HG03354 (cell line): ENCODE measurements at regions not wholly inside any gene's neighbourhood (a gene's known extent, or its start where the extent isn't known, plus 50 kb on each side); places are given as distances from the start of the nearest gene placed in this dataset.
A peak's percentile ranks its signal among the peaks of the same experiment; 100 is the strongest.

ENCODE experiments used
- ATAC-seq: cut with Tn5 transposase; IDR thresholded peaks from one replicate; pipeline ENCODE4 v1.9.1; 2021; ENCODE audit warnings: mild to moderate bottlenecking; ENCODE audit not compliant: unreplicated experiment, poor library complexity, severe bottlenecking

DNA sequence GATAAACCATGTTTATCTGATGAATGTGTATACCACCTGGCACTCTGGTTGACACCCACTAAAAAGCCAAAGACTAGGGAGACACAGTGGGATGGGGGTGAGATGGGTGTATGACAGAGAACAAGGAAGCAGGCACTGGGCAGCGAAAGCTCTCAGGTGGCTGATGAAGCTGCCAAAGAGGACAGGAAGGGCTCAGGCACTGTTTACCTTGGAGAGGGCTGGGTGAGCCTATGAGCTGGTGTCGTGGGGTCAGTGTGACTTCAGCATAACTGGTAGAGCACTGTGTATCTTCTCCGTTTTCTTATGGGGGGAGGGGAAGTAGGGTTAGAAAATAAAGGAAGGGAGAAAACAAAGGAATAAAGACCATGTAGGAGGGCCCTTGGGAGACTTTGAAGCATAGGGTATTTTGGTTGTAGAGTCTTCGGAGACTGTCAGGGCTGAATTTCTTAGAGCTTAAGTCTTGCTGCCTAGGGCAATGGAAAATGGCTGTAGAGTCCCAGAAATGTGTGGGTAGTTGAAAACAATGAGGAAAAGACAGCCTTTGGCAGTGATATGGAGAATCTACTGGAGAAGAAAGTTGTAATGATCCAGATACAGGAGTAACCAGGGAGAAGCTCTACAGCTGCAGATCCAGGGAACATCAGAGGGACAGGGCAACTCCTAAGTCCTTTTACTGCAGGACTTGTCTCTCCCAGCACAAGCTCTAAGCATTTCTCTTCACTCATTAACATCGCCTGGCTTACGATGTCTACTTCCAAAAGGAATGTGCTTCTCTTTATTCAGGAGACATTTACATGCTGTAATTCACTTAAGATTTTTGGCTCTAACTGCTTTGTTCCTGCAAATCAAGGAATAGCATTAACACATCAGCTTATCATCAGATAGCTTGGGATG is 120.0 kb downstream of the AQP4 start:
- no peak for ATAC-seq

DNA sequence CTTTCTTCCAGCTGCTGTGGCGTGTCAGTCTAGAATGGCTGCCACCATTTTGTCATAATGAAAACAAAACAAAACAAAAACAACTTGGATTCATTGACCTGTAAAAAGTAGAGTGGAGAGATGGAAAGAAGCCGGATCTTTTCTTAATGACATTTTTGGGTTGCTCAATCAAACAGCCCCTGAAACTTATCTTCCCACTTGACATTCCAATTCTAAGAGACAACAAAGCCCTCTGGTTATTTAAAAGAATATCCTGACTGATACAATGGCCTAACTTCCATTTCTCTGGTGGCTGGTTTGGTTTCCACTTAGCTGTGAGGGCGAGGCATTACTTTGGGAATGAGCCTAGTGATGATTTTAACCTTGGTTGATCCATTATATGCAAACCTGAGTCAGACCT is 123.7 kb downstream of the AQP4 start:
- ATAC-seq, result no peak

DNA sequence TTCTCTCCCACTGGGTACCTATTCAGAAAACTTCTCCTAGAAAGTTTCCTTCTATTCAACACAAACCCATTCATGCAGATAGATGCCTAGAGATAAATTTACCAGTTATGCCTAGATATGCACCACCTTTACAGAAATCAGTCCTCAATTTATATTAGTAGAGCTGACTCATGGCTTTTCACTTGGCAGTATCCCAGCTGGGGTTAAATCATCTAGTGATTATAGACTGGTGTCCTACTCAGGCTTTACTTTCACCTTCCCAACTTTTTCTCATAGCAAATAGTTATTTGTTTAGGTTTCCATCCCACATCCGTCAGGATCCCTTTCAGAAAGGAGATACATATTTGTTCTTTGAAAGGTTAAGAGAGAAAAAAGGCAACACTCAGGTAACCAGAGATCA is 124.5 kb downstream of the AQP4 start:
- ATAC-seq, result no peak

DNA sequence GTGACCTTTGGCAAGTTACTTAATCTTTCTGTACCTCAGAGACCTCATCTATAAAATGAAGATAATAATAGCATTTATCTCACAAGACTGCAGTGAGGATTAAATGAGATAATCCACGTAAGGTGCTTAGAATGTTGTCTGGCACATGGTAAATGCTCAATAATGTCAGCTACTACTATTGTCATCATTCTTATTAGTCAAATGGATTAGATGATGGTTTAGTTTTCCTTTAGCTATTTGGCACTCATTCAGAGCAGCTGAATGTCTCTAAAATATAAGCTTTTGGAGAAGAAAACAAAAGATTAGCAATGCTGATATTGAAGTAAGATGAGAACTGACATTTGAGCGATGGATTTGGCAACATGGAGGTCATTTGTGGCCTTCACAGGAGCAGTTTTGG is 125.1 kb downstream of the AQP4 start:
- ATAC-seq, result no peak

DNA sequence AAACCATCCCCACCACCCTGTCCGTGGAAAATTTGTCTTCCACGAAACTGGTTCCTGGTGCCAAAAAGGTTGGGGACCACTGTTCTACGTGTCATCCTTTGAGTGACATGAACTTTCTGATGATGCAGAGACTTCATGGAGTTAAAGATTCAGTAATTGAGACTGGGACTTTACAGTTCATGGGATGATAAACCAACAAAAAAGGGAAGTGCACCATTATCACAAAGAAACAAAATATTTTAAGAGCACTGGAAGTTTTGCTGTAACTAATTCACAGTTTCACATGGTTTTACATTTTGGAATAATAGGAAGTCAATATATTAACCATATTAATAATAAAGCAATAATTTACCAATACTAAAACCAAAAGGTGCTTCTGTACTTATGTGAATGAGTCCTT is 126.8 kb downstream of the AQP4 start:
- ATAC-seq, result no peak

DNA sequence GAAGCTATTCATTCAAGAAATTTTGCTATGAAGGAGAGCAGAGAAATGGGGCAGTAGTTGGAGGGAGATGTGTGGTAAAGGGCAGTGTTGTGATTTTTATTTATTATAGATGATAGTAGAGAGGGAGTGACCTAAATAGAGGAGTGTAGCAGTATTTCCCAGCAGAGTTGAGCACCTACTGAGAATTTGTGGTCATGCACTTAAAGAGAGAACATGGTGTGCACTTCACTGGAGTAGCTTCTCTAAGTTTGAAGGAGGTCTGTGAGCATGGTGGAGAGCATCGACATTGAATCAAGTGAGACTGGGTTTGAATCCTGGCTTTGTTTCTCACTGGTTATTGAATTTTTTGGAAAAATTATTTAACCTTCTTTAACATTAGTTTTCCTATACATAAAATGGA is 129.2 kb downstream of the AQP4 start:
- no peak for ATAC-seq

DNA sequence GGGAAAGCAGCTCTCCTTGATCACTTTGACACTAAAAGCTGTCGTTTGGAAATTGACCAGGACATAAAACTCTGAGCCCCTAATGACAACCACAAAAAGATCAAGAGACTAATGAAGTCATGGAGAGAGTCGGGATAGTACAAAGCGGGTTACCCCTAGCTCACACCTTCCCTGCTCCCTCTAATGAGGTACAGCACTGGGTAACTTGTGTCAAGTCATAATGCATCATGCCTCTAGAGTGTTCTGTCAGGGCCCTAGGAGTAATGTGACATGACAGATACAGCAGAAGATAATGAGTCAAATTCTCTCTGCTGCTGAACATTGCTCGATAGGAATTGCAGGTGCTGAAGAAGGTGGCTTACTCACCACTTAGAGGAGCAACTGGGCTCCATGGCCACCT is 130.7 kb downstream of the AQP4 start:
- no peak for ATAC-seq

DNA sequence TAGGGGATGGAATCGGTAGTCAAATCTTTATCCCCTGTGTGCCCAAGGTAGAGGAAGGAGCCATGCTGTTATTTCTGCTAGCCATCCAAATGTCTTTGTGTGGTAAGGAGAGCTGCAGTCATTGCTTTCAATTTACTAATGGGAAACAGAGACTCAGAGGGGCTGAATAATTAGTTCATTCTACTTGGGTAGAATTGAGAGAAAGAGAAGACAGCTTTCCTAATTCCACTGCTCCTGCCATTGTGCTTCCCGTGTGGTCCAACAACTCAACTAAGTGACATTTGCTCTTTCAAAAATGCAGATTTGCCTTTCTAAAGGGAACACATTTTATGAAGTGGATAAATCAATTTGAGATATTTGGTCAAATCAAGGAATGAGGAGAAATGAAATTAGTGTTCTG is 136.1 kb downstream of the AQP4 start:
- ATAC-seq, result no peak

DNA sequence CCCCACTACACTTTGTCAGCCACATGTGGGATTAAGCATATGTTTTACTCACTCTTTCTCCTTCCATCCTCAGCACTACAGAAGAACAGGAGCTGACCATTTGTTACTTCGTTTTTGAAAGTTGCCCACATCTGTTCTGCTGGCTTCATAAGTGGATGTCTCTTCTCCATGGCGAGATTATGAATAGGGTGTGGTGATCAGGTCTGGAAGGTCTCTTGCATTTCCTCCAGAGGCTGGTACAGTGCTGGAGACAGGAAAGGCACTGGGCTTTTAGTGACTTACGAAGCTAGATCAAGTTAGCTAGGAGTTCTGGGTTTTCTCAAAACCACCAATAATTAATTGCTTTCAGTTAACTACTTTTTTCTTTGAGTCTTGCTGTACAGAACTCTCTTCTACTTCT is 136.5 kb downstream of the AQP4 start:
- no peak for ATAC-seq

DNA sequence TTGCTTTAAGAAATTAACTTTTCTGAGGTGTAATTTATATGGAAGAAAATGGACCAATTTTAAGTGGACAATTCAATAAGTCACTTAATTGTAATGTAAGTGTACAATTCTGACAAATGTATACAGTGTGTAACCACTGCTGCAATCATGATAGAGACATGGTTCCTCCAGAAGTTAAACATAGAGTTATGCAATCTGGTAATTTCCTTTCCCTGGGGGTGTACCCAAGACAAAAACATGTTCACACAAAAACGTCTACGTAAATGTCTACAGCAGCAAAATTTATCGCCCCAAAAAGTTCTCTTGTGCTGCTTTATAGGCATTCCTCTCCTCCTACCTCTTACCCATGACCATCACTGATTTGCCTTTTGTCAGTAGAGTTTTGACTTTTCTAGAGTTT is 141.5 kb downstream of the AQP4 start:
- ATAC-seq, result no peak

DNA sequence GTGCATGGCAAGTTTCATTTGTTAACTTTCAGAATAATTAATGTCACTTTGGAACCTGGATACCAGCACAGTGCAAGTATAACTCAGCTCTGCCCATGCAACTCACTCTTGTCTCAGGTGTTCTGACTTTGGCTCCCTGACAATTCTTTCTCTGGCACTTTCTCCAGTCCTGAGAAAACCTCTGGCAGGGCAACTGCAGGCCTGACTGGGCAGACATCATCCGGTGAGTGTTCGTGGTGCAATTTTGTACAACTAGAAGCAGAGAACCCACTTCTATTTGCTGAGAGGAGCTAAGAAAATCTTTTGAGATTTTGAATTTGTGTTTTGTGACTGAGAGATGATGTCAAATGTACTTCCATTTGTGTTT is 143.0 kb downstream of the AQP4 start:
- ATAC-seq, result no peak

DNA sequence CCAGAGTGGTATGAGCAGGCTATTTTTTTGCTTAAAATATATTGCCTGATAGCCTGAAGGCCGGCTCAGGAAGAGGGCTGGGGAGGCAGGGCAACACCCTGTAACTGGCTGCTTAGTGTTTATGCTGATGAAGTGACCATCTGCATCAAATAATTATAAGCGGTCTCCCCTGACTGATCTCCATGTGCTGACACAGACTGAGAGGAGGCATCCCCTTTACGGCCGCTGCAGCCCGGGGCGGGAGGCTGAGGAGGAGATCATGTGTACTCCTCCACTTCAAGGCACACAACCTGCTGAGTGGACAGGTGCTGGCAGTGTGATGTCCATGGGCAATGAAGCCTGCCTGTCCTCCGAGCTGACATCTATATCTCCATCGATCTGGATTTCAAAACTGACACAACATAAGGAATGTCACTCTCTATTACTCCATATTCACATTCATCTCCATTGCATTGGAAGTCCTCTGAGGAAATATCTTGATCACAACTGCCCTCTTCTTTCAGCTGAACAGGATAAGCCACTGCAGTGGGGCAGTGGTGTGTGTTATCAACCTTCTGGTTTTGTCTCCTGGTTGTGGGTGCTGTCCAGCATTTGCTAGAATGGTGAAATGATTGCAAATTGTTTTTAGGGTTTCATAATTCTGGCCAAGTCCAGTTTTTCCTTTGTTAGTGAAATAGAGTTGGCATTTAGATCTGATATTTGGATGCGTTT is 143.5 kb downstream of the AQP4 start:
- no peak for ATAC-seq

DNA sequence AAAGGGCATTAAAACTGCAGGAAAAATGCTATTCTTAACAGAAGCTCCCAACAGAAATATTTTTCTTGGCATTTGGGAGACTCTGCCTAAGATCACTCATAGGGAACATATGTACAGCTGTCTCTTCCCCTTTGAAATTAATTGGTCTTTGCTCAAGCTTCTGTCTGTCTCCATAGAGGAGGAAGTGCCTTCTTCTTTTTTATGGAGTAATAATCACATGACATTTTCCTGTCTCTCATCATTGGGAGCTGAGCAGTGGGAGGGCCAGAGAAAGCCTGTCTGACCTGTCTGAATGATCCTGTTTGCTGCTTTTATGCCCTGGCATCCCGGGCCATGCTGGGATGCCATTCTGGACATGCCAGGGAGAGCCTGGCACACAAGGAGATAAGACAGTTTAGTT is 145.6 kb downstream of the AQP4 start:
- ATAC-seq, result no peak

DNA sequence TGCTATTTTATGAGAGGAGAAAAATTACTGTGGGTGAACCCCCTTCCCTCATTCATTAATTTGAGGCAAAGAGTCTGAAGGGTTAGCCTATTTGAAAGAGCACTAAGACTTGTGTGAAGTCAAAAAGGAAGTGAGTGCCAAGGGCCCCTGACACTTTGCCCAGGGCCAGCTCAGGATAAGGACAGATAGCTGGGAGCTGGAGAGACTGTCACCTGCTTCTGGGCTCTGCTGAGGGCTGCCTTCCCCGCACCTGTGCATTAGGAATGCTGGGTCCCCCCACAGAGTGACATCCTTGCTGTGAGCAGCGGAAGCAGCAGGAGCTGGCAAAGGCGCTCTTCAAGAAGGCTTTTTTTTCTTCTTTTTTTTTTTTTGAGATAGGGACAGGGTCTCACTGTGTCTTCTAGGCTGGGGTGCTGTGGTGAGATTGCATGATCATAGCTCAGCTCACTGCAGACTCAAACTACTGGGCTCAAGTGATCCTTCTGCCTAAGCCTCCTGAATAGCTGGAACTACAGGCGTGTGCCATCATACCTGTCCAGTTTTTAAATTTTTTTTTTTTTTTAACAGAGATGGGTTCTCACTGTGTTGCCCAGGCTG is 148.3 kb downstream of the AQP4 start:
- no peak for ATAC-seq

DNA sequence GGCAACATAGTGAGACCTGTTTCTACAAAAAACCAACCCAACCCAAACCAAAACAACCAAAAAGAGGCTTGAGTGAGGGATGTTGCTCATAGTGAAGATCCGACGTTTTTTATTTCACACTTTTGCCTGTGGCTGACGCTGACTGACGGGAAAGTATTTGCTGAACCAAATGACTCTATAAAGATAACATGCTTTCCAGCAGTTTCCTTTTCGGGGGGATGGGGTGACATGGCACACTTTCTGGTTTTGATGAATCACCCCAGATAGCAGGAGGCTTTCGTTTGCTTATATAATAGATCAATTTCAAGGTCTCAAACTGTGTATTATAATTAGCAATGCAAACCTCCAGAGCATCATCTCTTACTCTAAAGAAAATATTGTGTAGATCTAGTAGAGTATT is 150.8 kb downstream of the AQP4 start:
- ATAC-seq, result no peak

DNA sequence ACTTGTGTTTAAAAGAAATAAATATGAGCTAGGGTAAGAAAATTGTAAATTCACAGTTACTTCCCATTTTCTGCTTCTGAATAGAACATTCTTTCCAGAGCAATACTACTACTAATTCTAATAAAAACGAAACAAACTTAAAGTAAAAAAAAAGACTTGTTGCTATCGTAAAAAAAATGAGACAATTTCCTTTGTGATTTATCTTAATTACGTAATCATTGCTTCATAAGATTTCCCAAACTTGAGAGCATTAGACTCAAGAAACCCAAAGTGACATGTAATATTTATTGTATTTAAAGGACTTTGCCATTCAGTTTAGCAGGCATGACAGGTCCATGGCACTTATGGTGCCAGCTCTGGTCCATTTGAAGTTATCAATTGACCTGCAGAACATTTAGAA is 153.8 kb downstream of the AQP4 start:
- no peak for ATAC-seq

DNA sequence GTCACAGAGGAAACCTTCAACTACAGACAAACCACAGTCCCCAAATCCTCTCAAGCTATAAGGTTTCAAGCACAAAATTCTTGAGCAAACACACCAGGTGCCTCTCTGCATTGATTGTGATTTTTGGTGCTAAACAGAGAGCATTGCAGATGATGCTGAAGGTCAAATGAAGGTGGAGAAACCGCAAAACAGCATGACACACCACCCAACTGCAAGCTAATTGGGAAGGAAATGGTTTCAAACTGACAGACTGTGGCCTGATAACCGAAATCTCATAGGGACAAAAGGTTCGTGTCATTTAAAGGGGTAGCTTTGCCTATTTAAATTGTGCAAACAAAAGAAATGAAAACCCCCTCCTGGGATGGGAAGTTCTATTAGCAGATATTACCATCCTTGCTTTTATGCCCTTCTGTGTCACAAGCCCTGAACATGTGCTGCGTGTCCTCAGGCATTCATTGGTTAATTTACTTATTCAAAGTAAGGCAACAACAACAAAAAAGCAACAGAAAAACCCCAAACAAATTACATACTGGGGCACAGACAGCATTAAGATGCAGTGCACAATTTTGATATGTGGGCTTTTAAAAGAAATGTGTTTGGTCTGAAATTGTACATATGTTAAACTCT is 154.9 kb downstream of the AQP4 start:
- ATAC-seq, result peak; percentile 81

DNA sequence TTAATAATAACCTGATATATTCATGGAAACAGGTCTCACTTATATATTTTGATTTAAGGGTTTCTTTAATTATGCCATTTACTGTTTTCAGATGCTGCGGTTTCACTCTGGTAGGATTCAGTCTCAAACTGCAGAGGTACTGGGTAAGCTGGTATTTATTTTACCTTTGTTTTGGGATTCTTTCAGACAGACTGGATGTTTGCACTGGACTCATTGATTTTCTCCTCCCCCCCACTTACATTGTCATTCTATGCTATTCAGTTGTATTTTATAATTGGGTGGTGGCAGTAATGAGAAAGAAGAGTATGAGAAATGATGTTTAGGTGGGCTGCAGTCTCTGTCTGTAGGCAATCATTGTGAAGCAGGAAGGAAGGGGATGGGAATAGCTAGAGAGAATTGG is 155.6 kb downstream of the AQP4 start:
- ATAC-seq, result no peak

DNA sequence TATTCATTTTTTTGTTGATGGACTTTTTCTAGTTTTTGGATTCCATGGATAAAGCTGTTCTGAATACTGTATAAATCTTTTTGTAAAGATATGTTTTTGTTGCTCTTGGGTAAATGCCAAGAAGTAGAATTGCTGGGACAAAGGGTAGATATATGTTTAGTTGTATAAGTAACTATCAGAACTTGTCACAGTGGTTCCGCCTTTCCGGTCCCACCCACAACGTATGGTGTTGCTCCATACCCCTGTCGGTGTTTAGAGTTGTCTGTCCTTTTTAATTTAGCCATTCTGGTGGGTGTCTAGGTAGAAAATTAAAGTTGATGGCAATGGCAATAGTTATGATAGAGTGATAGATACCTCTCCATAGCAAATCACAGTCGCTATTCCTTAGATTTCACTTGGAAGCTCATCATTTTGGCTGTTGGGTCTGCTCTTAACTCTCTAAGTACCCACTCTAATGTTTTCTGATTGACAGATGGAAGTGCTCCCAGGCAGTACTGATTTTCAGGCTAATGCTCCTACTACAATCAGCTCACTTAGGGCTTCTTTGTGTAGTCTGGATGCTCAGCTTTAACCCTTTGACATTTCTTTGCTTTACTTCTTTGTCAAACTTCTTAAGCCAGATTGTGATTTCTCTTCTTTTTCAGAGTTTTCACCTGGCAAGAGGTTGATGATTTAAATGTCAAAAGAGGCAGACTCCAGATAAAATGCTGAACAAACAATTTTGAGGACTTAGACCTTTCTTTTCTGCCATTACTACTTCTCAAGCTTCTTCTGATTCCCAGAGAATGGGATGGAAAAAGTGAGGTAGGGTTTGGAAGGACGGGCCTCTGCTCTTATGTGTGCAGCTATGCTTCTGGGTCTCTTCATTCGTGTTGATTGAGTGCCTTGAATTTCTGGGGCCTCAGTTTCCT is 156.4 kb downstream of the AQP4 start:
- no peak for ATAC-seq

DNA sequence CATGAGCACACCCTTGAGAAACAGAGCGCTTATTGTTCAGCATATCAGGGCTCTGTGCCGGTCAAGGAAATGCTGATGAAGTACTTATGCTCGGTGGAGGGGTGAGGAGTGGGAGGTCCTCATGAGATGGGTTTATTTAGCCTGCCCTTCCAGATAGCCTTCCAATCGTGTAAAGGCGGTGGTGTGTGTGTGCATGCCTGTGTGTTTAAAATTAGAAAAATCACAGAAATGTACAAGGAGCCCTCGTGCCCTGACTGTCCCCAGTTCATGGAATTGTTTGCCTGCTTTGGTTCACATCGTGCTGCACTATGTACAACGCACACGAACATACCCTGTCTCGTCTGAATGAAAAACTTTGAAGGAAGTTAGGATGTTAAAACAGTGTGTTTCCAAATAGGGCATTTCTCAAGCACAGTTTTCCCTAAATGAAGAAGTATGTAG is 158.6 kb downstream of the AQP4 start:
- ATAC-seq, result no peak
